A549 (cell line): ENCODE measurements at regions not wholly inside any gene's neighbourhood (a gene's known extent, or its start where the extent isn't known, plus 50 kb on each side); places are given as distances from the start of the nearest gene placed in this dataset.

Source experiments
- ATAC-seq, 2 experiments: fragments of 200-7000 bp in 1 of 2; fragments of >200 bp in 1 of 2; cut with Nextera tagmentation in 1 of 2; cut with Tn5 transposase in 1 of 2; 3 replicates each; pipeline versions ENCODE4 v1.8.0 to v1.9.1; 2018 to 2020; ENCODE audit warnings: mild to moderate bottlenecking in 1 of 2, moderate library complexity in 1 of 2
- CTCF ChIA-PET: fragments of 300-600 bp; sonication (Branson Sonifier 250); formaldehyde crosslinking; extraction: SDS; loops from one replicate; lab custom pipeline; 2021; ENCODE audit warnings: antibody characterized with exemption, inconsistent platforms; lab: Yijun Ruan, JAX
- POLR2A ChIA-PET: fragments of 350-600 bp; formaldehyde crosslinking; extraction: SDS; loops from one replicate; lab custom pipeline; 2021; ENCODE audit warnings: antibody characterized with exemption, inconsistent platforms; lab: Yijun Ruan, JAX
- DNase-seq, 2 experiments: peaks; one replicate each; pipeline versions ENCODE4 v3.0.0 to v3.0.0-alpha.2; 2011 to 2016; ENCODE audit warnings: low read depth in 1 of 2, low spot score in 1 of 2
- FAIRE-seq: peaks from 2 replicates; lab custom pipeline; 2011; peaks lifted over from hg19 to GRCh38; lab: Jason Lieb, UNC
- H3K27ac ChIP-seq, 2 experiments: fragments of >200 bp; sonication (Bioruptor Twin); formaldehyde crosslinking; 3 replicates each; pipeline ENCODE4 v1.5.1; 2016 to 2017
- H3K4me1 ChIP-seq: fragments of >200 bp; sonication (Bioruptor Twin); formaldehyde crosslinking; 3 replicates; pipeline ENCODE4 v1.6.1; 2016
- H3K4me2 ChIP-seq: fragments of >200 bp; sonication (Bioruptor Twin); formaldehyde crosslinking; 3 replicates; pipeline ENCODE4 v1.6.1; 2016
- H3K4me3 ChIP-seq: fragments of >200 bp; sonication (Bioruptor Twin); formaldehyde crosslinking; 3 replicates; pipeline ENCODE4 v1.5.1; 2016
- H3K9me3 ChIP-seq: fragments of >200 bp; sonication (Bioruptor Twin); formaldehyde crosslinking; 3 replicates; pipeline ENCODE4 v1.6.1; 2016
- EHMT2 ChIP-seq: fragments of 200-600 bp; sonication (generic); IDR thresholded peaks from 2 replicates; pipeline ENCODE4 v1.6.1; 2016; ENCODE audit warnings: antibody characterized with exemption, low read depth, mild to moderate bottlenecking, moderate library complexity
- ESRRA ChIP-seq: fragments of 150-350 bp; IDR thresholded peaks from 2 replicates; pipeline ENCODE4 v1.6.1; 2014; ENCODE audit warnings: mild to moderate bottlenecking, low read length, borderline replicate concordance
- FOSL2 ChIP-seq, 2 experiments: fragments of 450-650 bp in 1 of 2; fragments of >200 bp in 1 of 2; sonication (Bioruptor Twin) in 1 of 2; formaldehyde crosslinking; IDR thresholded peaks; 2 replicates each; pipeline versions ENCODE4 v1.5.0 to v1.6.1; 2016 to 2020; ENCODE audit warnings: mild to moderate bottlenecking in 1 of 2, moderate library complexity in 1 of 2
- GATA3 ChIP-seq: IDR thresholded peaks from 2 replicates; pipeline ENCODE4 v1.6.1; 2012; ENCODE audit warnings: borderline replicate concordance
- HEYL ChIP-seq: fragments of 250-450 bp; sonication (Bioruptor Pico); IDR thresholded peaks from 2 replicates; pipeline ENCODE4 v1.8.0; 2021; ENCODE audit warnings: mild to moderate bottlenecking, moderate library complexity
- HOXA7 ChIP-seq: fragments of 250-450 bp; sonication (Bioruptor Pico); IDR thresholded peaks from 2 replicates; pipeline ENCODE4 v1.5.0; 2020; ENCODE audit warnings: mild to moderate bottlenecking, moderate library complexity
- JUNB ChIP-seq: fragments of >200 bp; sonication (Bioruptor Twin); formaldehyde crosslinking; IDR thresholded peaks from 2 replicates; pipeline ENCODE4 v1.6.1; 2016
- KDM1A ChIP-seq: fragments of 200-600 bp; sonication (generic); IDR thresholded peaks from 2 replicates; pipeline ENCODE4 v1.6.1; 2016; ENCODE audit warnings: low read depth, mild to moderate bottlenecking
- KDM5A ChIP-seq: fragments of 200-600 bp; sonication (generic); IDR thresholded peaks from 2 replicates; pipeline ENCODE4 v1.6.1; 2016; ENCODE audit warnings: antibody characterized with exemption, mild to moderate bottlenecking
- MAFK ChIP-seq: fragments of 450-650 bp; IDR thresholded peaks from 2 replicates; pipeline ENCODE4 v1.6.1; 2014; ENCODE audit not compliant: partially characterized antibody
- MYC ChIP-seq: IDR thresholded peaks from 2 replicates; pipeline ENCODE4 v1.6.1; 2012; ENCODE audit warnings: mild to moderate bottlenecking, inconsistent platforms, low read length, improper control_type of control experiment, borderline replicate concordance
- PHF8 ChIP-seq: fragments of 200-600 bp; sonication (generic); IDR thresholded peaks from 2 replicates; pipeline ENCODE4 v1.6.1; 2016; ENCODE audit warnings: low read depth, mild to moderate bottlenecking, antibody characterized with exemption, moderate library complexity, borderline replicate concordance
- POLR2AphosphoS2 ChIP-seq: conservative IDR thresholded peaks from 2 replicates; pipeline ENCODE4 v1.6.1; 2012; ENCODE audit warnings: low read length, improper control_type of control experiment, inconsistent platforms
- RCOR1 ChIP-seq: fragments of 150-350 bp; IDR thresholded peaks from 2 replicates; pipeline ENCODE4 v1.6.1; 2014; ENCODE audit warnings: antibody characterized with exemption, low read length, low read depth
- SMC3 ChIP-seq: fragments of >200 bp; sonication (Bioruptor Twin); formaldehyde crosslinking; IDR thresholded peaks from 3 replicates; pipeline ENCODE4 v1.6.1; 2018; ENCODE audit warnings: inconsistent platforms
- ZC3H11A ChIP-seq: fragments of 450-650 bp; IDR thresholded peaks from 2 replicates; pipeline ENCODE4 v1.6.1; 2014; ENCODE audit warnings: antibody characterized with exemption, mild to moderate bottlenecking
- WGBS: methylation state at CpG from one replicate; pipeline ENCODE4 v1.1.6; 2017; ENCODE audit errors: missing lambda C conversion rate; 5-methylcytosine and 5-hydroxymethylcytosine counted together
- TF ChIP-seq, protein P1 (sequence below): fragments of >200 bp; sonication (Bioruptor Twin); formaldehyde crosslinking; IDR thresholded peaks from 3 replicates; pipeline ENCODE4 v1.6.1; 2016
- TF ChIP-seq, protein P2 (sequence below): IDR thresholded peaks from 2 replicates; pipeline ENCODE4 v1.6.1; 2012
- TF ChIP-seq, protein P3 (sequence below): fragments of >200 bp; sonication (Bioruptor Twin); formaldehyde crosslinking; IDR thresholded peaks from 3 replicates; pipeline ENCODE4 v1.5.1; 2016
- TF ChIP-seq, protein P4 (sequence below): fragments of 200-600 bp; sonication (generic); IDR thresholded peaks from 2 replicates; pipeline ENCODE4 v1.6.1; 2016; ENCODE audit warnings: antibody characterized with exemption, mild to moderate bottlenecking, moderate library complexity

DNA sequence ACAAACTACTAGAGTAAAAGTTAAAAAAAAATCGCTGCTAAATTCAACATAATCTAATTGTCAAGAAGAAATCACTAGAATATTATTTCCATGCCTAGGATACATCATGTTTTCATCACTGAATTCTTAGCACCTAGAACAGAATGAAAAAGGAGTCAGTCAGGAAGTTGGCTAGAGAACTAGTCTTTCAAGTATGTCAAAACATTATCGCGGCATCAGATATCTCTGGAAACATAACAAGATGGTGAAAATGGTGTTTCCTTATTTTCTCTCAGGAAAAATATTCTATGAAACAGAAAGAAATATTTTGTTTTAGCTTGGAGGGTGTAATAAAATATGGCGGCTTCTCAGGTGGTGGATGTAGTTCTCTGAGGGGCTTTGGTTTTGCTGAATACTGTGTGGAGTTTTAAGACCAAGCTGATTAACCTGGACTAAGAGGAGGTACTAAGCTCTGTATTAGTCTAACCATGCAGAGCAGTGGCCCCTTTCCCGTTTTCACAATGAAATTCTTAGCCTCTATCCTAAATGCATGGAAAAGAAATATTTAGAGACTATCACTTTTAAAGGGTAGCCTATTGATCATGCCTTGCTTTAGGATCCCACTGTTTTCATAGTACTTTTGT lies 205.6 kb downstream of the MDFIC start:
- DNase-seq (no peak), FAIRE-seq (no peak)
- CTCF ChIA-PET = no interaction called here

DNA sequence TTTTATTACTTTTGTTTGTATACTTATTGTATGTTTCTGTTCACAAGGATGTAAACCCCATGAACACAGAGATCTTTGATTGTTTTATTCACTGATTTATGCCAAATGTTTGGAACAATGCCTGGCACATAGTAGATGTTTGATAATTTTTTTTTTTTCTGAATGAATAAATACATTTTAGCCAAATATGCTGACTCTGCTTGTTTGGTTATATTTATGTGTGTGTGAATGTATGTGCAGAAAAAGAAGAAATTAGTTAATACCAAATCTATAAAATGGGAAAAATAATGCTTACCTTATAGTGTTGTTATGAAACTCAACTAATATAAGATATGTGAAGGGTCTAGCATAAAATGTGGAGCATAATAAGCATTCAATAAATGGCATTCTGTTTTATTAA lies 203.9 kb downstream of the MDFIC start:
- peak; percentile 96 for TF ChIP-seq MAFK
- no peak for TF ChIP-seq RCOR1
- no peak for TF ChIP-seq HOXA7
- TF ChIP-seq HEYL (CRISPR knock-in tag) = no peak
- TF ChIP-seq FOSL2 (IDR thresholded peaks at IDR 0.05) = no peak
- no peak for TF ChIP-seq FOSL2 (CRISPR knock-in tag; IDR thresholded peaks at IDR 0.05)
- FAIRE-seq (no peak), DNase-seq (no peak), ATAC-seq (no peak)
- Histone ChIP-seq H3K9me3 (no peaks in the 10 kb centered on the region), H3K4me3 (no peak overlapping the region), H3K4me1 (no peaks in the 10 kb centered on the region), H3K4me2 (no peak overlapping the region), H3K27ac (no peak overlapping the region)
- CTCF ChIA-PET = no interaction called here
- POLR2A ChIA-PET = no interaction called here

More for the DNA sequence above, 205.6 kb downstream of the MDFIC start:
- no peaks in the 10 kb centered on the region for H3K9me3 ChIP-seq
- POLR2A ChIA-PET = no interaction called here
- no peak overlapping the region for H3K27ac ChIP-seq
- TF ChIP-seq, protein P1, sequence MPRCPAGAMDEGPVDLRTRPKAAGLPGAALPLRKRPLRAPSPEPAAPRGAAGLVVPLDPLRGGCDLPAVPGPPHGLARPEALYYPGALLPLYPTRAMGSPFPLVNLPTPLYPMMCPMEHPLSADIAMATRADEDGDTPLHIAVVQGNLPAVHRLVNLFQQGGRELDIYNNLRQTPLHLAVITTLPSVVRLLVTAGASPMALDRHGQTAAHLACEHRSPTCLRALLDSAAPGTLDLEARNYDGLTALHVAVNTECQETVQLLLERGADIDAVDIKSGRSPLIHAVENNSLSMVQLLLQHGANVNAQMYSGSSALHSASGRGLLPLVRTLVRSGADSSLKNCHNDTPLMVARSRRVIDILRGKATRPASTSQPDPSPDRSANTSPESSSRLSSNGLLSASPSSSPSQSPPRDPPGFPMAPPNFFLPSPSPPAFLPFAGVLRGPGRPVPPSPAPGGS = no peak
- TF ChIP-seq SMC3 = no peak
- WGBS = 71% methylated on average over 5 of the region's 5 CpGs
- no peak overlapping the region for H3K4me2 ChIP-seq
- no peaks in the 10 kb centered on the region for H3K4me1 ChIP-seq
- no peak for ATAC-seq
- no peak overlapping the region for H3K4me3 ChIP-seq

DNA sequence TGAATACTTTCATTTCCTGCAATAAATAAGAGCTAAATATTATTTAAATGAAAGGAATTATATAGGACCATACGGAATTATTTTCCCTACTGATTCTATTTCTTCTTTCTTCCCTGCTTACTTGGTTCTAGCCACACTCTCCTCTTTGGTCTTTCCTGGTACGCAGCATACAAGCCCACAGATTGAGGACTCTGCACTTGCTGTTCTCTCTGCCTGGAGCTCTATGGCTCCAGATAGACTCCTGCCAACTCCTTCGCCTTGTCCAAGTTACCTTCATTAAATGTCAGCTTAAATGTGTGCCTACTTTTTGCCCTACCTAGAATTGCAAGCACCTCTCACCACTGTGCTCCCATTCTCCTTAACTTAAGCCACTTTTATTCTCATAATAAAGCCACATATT lies 203.4 kb downstream of the MDFIC start:
- TF ChIP-seq GATA3 (no peak), EHMT2 (no peak), HOXA7 (no peak), ZC3H11A (no peak), FOSL2 (IDR thresholded peaks at IDR 0.05) (no peak), FOSL2 (CRISPR knock-in tag; IDR thresholded peaks at IDR 0.05) (no peak), JUNB (no peak), MYC (no peak), POLR2AphosphoS2 (no peak), PHF8 (no peak), KDM1A (no peak), KDM5A (no peak), ESRRA (no peak)
- TF ChIP-seq, protein P2, sequence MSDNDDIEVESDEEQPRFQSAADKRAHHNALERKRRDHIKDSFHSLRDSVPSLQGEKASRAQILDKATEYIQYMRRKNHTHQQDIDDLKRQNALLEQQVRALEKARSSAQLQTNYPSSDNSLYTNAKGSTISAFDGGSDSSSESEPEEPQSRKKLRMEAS = no peak
- TF ChIP-seq, protein P3, sequence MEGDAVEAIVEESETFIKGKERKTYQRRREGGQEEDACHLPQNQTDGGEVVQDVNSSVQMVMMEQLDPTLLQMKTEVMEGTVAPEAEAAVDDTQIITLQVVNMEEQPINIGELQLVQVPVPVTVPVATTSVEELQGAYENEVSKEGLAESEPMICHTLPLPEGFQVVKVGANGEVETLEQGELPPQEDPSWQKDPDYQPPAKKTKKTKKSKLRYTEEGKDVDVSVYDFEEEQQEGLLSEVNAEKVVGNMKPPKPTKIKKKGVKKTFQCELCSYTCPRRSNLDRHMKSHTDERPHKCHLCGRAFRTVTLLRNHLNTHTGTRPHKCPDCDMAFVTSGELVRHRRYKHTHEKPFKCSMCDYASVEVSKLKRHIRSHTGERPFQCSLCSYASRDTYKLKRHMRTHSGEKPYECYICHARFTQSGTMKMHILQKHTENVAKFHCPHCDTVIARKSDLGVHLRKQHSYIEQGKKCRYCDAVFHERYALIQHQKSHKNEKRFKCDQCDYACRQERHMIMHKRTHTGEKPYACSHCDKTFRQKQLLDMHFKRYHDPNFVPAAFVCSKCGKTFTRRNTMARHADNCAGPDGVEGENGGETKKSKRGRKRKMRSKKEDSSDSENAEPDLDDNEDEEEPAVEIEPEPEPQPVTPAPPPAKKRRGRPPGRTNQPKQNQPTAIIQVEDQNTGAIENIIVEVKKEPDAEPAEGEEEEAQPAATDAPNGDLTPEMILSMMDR = no peak
- TF ChIP-seq, protein P4, sequence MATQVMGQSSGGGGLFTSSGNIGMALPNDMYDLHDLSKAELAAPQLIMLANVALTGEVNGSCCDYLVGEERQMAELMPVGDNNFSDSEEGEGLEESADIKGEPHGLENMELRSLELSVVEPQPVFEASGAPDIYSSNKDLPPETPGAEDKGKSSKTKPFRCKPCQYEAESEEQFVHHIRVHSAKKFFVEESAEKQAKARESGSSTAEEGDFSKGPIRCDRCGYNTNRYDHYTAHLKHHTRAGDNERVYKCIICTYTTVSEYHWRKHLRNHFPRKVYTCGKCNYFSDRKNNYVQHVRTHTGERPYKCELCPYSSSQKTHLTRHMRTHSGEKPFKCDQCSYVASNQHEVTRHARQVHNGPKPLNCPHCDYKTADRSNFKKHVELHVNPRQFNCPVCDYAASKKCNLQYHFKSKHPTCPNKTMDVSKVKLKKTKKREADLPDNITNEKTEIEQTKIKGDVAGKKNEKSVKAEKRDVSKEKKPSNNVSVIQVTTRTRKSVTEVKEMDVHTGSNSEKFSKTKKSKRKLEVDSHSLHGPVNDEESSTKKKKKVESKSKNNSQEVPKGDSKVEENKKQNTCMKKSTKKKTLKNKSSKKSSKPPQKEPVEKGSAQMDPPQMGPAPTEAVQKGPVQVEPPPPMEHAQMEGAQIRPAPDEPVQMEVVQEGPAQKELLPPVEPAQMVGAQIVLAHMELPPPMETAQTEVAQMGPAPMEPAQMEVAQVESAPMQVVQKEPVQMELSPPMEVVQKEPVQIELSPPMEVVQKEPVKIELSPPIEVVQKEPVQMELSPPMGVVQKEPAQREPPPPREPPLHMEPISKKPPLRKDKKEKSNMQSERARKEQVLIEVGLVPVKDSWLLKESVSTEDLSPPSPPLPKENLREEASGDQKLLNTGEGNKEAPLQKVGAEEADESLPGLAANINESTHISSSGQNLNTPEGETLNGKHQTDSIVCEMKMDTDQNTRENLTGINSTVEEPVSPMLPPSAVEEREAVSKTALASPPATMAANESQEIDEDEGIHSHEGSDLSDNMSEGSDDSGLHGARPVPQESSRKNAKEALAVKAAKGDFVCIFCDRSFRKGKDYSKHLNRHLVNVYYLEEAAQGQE = no peak
- no peaks in the 10 kb centered on the region for H3K4me1 ChIP-seq
- ChIA-PET CTCF (no interaction called here), POLR2A (no interaction called here)
- no peak overlapping the region for H3K27ac ChIP-seq
- H3K4me3 ChIP-seq = no peak overlapping the region
- no peak overlapping the region for H3K4me2 ChIP-seq
- H3K9me3 ChIP-seq = no peaks in the 10 kb centered on the region
- no peak for ATAC-seq
- 79% methylated on average over 3 of the region's 3 CpGs for WGBS
- DNase-seq = no peak
- FAIRE-seq = no peak
